Upper lobe of left lung (tissue), 6 donors: ENCODE measurements at regions not wholly inside any gene's neighbourhood (a gene's known extent, or its start where the extent isn't known, plus 50 kb on each side); places are given as distances from the start of the nearest gene placed in this dataset.

ENCODE experiments used
- ATAC-seq, 2 donors: fragments of 200-7000 bp; cut with Tn5 transposase; one replicate each; pipeline ENCODE4 v1.9.1; 2022; ENCODE audit warnings: mild to moderate bottlenecking in 2 of 2, moderate library complexity in 2 of 2; ENCODE audit not compliant: low FRiP score in 2 of 2
- DNase-seq, 2 donors: peaks; one replicate each; pipeline ENCODE4 v3.0.0-alpha.2; 2019 to 2020
- H3K27ac ChIP-seq, 4 donors: fragments of 200-600 bp; sonication (generic); one replicate each; pipeline ENCODE4 v1.5.1; 2016 to 2019
- H3K27me3 ChIP-seq, 4 donors: fragments of 200-600 bp; sonication (generic); one replicate each; pipeline ENCODE4 v1.5.1; 2017 to 2019
- H3K36me3 ChIP-seq, 4 donors: fragments of 200-600 bp; sonication (generic); one replicate each; pipeline ENCODE4 v1.5.1; 2016 to 2019
- H3K4me1 ChIP-seq, 4 donors: fragments of 200-600 bp; sonication (generic); one replicate each; pipeline ENCODE4 v1.5.1; 2018 to 2019
- H3K4me3 ChIP-seq, 4 donors: fragments of 200-600 bp; sonication (generic); one replicate each; pipeline ENCODE4 v1.5.1; 2017 to 2019; ENCODE audit warnings: mild to moderate bottlenecking in 2 of 4, moderate library complexity in 1 of 4
- H3K9me3 ChIP-seq, 4 donors: fragments of 200-600 bp; sonication (generic); one replicate each; pipeline ENCODE4 v1.5.1; 2018 to 2019
- EP300 ChIP-seq, 4 donors: sonication (generic); formaldehyde crosslinking; IDR thresholded peaks; one replicate each; pipeline ENCODE4 v1.5.1; 2017; ENCODE audit warnings: antibody characterized with exemption in 4 of 4, control low read depth in 2 of 4
- POLR2A ChIP-seq, 4 donors: fragments of 450-650 bp; IDR thresholded peaks; one replicate each; pipeline ENCODE4 v1.5.1; 2016 to 2017; ENCODE audit warnings: antibody characterized with exemption in 4 of 4, mild to moderate bottlenecking in 2 of 4
- POLR2AphosphoS5 ChIP-seq, 2 donors: sonication (generic); formaldehyde crosslinking; IDR thresholded peaks; one replicate each; pipeline ENCODE4 v1.5.1; 2017; ENCODE audit warnings: antibody characterized with exemption in 2 of 2
- WGBS, 2 donors: methylation state at CpG; one replicate each; pipeline ENCODE4 v1.1.5; 2017 to 2018; 5-methylcytosine and 5-hydroxymethylcytosine counted together
- TF ChIP-seq, protein P1 (sequence below), 6 experiments: fragments of 450-650 bp in 4 of 6; fragments of 200-600 bp in 2 of 6; sonication (generic) in 2 of 6; IDR thresholded peaks; one replicate each; pipeline ENCODE4 v1.5.1; 2016 to 2019; ENCODE audit warnings: antibody characterized with exemption in 6 of 6
- donor health status: DM: no; HTN: no; CAD: no; lungs with moderate emphysema.
- donor health status: DM: no; HTN: yes; CAD: no; lungs with severe emphysema.

DNA sequence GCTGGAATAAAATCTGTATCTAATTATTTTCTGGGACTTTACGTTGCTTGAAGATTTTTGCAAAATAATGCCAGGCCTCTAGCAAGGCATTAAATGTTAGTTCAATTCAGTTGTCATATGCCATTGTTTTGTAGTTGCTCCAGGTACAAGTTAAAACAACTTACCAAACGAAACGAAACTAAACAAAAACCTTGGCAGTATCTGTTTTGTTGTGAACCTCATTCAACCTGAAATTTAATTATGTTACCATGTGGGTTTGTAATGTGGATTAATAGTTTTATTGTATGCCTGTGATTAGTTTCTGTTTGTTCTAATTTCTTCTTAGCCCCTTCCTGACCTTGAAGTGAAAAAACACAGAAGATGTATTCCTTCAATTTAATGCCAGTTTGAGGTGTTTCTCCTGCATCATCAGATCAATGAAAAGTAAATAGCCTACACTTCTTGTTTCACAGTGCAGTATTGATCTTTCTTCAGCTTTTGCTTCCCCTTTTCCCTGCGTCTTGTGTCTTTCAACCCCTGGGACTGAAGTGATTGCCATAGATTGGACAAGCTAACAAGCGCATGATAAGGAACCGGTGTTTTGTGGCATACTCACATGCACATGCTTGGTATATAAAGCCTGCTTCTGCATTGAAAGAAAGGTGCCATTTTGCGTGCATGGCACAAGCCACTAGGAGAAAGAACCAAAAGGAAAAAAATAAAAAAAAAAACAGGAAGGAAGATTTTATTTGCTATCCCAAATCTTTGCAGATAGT, 699.0 kb upstream of the ARRDC3 start:
- TF ChIP-seq POLR2AphosphoS5 (IDR thresholded peaks at IDR 0.05) = no peak
- TF ChIP-seq, protein P1, sequence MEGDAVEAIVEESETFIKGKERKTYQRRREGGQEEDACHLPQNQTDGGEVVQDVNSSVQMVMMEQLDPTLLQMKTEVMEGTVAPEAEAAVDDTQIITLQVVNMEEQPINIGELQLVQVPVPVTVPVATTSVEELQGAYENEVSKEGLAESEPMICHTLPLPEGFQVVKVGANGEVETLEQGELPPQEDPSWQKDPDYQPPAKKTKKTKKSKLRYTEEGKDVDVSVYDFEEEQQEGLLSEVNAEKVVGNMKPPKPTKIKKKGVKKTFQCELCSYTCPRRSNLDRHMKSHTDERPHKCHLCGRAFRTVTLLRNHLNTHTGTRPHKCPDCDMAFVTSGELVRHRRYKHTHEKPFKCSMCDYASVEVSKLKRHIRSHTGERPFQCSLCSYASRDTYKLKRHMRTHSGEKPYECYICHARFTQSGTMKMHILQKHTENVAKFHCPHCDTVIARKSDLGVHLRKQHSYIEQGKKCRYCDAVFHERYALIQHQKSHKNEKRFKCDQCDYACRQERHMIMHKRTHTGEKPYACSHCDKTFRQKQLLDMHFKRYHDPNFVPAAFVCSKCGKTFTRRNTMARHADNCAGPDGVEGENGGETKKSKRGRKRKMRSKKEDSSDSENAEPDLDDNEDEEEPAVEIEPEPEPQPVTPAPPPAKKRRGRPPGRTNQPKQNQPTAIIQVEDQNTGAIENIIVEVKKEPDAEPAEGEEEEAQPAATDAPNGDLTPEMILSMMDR (IDR thresholded peaks at IDR 0.05) = no peak
- TF ChIP-seq EP300 (IDR thresholded peaks at IDR 0.05) = no peak
- TF ChIP-seq POLR2A (IDR thresholded peaks at IDR 0.05) = no peak
- H3K36me3 ChIP-seq = no peaks in the 10 kb centered on the region
- H3K4me3 ChIP-seq = no peak overlapping the region
- no peaks in the 10 kb centered on the region for H3K4me1 ChIP-seq
- H3K27me3 ChIP-seq = no peaks in the 10 kb centered on the region
- DNase-seq (no peak), ATAC-seq (no peak)
- no peaks in the 10 kb centered on the region for H3K9me3 ChIP-seq
- 81% methylated on average over 7 of the region's 7 CpGs for WGBS, 2 donors
- H3K27ac ChIP-seq = no peak overlapping the region

DNA sequence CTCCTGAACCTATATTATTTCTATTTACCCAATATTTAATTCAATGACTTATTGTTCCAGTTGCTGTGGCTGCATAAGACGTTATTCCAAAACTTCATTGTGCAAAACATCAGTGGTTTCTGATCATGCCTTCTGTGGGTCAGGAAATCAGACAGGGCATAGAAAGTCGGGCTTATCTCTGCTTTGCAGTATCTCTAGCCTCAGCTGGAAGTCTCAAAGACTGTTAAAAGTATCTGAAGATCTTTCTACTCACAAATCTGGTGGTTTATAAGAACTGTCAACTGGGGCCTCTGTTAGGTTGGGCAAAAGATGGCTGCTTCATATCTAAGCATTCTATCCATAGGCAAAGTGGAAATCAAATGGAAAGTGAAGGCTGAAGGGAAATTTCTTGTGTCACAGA, 687.7 kb upstream of the ARRDC3 start:
- H3K4me3 ChIP-seq = no peak overlapping the region
- no peaks in the 10 kb centered on the region for H3K9me3 ChIP-seq
- DNase-seq (no peak), ATAC-seq (no peak)
- no peaks in the 10 kb centered on the region for H3K36me3 ChIP-seq
- no peak overlapping the region for H3K27ac ChIP-seq
- 33% methylated on average over 2 of the region's 2 CpGs for WGBS, 2 donors
- TF ChIP-seq POLR2A (IDR thresholded peaks at IDR 0.05) = no peak
- no peaks in the 10 kb centered on the region for H3K4me1 ChIP-seq
- H3K27me3 ChIP-seq = no peaks in the 10 kb centered on the region

DNA sequence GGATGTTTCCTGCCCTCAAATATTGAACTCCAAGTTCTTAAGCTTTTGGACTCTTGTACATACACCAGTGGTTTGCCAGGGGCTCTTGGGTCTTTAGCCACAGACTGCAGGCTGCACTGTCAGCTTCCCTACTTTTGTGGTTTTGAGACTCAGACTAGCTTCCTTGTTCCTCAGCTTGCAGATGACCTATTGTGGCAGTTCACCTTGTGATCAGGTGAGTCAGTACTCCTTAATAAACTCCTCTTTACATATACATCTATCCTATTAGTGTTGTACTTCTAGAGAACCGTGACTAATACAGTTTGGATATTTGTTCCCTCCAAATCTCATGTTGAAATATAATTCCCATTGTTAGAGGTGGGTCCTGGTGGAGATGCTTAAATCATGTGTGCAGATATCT, 681.9 kb upstream of the ARRDC3 start:
- WGBS, 2 donors = 80 to 90% methylated on average over 1 of the region's 1 CpG
- Histone ChIP-seq H3K9me3 (no peaks in the 10 kb centered on the region), H3K27ac (no peak overlapping the region), H3K36me3 (no peaks in the 10 kb centered on the region), H3K27me3 (no peaks in the 10 kb centered on the region), H3K4me1 (no peaks in the 10 kb centered on the region), H3K4me3 (no peak overlapping the region)
- DNase-seq = no peak
- ATAC-seq = no peak
- no peak for TF ChIP-seq EP300 (IDR thresholded peaks at IDR 0.05)
- TF ChIP-seq, protein P1 (IDR thresholded peaks at IDR 0.05) = no peak
- TF ChIP-seq POLR2A (IDR thresholded peaks at IDR 0.05) = no peak
- no peak for TF ChIP-seq POLR2AphosphoS5 (IDR thresholded peaks at IDR 0.05)

DNA sequence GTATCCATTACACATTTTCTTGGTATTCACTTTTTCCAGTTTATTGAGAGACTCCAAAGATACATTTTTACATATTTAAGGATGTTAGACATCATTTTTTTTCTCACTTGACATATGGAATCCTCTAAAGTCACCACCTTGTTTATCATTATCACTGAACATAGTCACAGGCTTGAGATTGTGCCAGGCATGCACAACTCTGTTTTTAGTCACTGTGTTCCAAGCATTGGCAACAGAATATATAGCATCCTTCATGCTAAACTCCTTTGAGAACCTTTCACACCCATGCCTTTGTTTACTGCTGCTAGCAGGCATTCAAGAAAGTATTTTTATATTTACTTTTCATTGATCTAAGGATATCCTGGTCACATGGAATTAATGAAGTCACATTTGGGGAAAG, 668.6 kb upstream of the ARRDC3 start:
- Histone ChIP-seq H3K4me1 (no peaks in the 10 kb centered on the region), H3K27me3 (no peaks in the 10 kb centered on the region), H3K4me3 (no peak overlapping the region), H3K27ac (no peak overlapping the region), H3K36me3 (no peaks in the 10 kb centered on the region), H3K9me3 (no peaks in the 10 kb centered on the region)
- ATAC-seq = no peak
- DNase-seq = no peak
- TF ChIP-seq POLR2AphosphoS5 (IDR thresholded peaks at IDR 0.05) = no peak
- TF ChIP-seq POLR2A (IDR thresholded peaks at IDR 0.05) = no peak
- no peak for TF ChIP-seq EP300 (IDR thresholded peaks at IDR 0.05)
- TF ChIP-seq, protein P1 (IDR thresholded peaks at IDR 0.05) = no peak

DNA sequence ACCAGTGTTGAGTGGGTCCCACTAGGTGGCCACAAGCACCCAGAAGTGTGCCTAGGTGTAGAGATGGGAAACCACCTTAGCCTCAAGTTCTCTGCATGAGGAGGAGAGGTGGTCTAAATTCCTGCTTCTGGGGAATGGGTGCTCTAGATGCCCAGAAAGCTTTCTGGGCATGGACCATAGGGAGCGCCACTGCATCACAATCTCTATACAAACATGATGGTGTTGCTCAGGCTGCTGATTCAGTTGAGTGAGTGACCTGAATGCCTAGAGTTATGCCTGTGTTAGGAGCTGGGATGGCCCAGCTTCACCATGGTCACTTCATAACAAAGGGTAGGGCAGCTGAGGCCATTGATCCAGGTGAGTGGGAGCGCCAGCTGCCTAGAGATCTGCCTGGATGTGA, 667.9 kb upstream of the ARRDC3 start:
- H3K27me3 ChIP-seq = no peaks in the 10 kb centered on the region
- H3K4me1 ChIP-seq = no peaks in the 10 kb centered on the region
- ATAC-seq (no peak), DNase-seq (no peak)
- no peak overlapping the region for H3K4me3 ChIP-seq
- no peaks in the 10 kb centered on the region for H3K9me3 ChIP-seq
- H3K27ac ChIP-seq = no peak overlapping the region
- 80 to 81% methylated on average over 2 of the region's 2 CpGs for WGBS, 2 donors
- no peaks in the 10 kb centered on the region for H3K36me3 ChIP-seq
- TF ChIP-seq, protein P1 (IDR thresholded peaks at IDR 0.05) = no peak
- TF ChIP-seq EP300 (IDR thresholded peaks at IDR 0.05) = no peak
- no peak for TF ChIP-seq POLR2A (IDR thresholded peaks at IDR 0.05)
- TF ChIP-seq POLR2AphosphoS5 (IDR thresholded peaks at IDR 0.05) = no peak
